ENCODE measurements at regions not wholly inside any gene's neighbourhood (a gene's known extent, or its start where the extent isn't known, plus 50 kb on each side); places are given as distances from the start of the nearest gene placed in this dataset.
A peak's percentile ranks its signal among the peaks of the same experiment; 100 is the strongest.

- WGBS, 2 donors = 51 to 60% methylated on average over 4 of the region's 4 CpGs
- DNase-seq (no peak), ATAC-seq (peak in 6 of 8 donors; percentile 44 to 70 (median 58))
- intact Hi-C loops (cut with DNase I) = no loop called here
- H3K36me3 ChIP-seq = no peaks in the 10 kb centered on the region
- H3K4me3 ChIP-seq = no peak overlapping the region
- TF ChIP-seq, protein P1, sequence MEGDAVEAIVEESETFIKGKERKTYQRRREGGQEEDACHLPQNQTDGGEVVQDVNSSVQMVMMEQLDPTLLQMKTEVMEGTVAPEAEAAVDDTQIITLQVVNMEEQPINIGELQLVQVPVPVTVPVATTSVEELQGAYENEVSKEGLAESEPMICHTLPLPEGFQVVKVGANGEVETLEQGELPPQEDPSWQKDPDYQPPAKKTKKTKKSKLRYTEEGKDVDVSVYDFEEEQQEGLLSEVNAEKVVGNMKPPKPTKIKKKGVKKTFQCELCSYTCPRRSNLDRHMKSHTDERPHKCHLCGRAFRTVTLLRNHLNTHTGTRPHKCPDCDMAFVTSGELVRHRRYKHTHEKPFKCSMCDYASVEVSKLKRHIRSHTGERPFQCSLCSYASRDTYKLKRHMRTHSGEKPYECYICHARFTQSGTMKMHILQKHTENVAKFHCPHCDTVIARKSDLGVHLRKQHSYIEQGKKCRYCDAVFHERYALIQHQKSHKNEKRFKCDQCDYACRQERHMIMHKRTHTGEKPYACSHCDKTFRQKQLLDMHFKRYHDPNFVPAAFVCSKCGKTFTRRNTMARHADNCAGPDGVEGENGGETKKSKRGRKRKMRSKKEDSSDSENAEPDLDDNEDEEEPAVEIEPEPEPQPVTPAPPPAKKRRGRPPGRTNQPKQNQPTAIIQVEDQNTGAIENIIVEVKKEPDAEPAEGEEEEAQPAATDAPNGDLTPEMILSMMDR (IDR thresholded peaks at IDR 0.05) = no peak
- no peaks in the 10 kb centered on the region for H3K9me3 ChIP-seq
- no peaks in the 10 kb centered on the region for H3K27me3 ChIP-seq
- H3K27ac ChIP-seq = peak overlapping the region in 5 of 10 donors; percentile 8 to 72 (median 27)
- no peaks in the 10 kb centered on the region for H3K4me1 ChIP-seq
These were observed 129.2 kb downstream of the ETAA1 start for GRCh38 chr2:67526283-67526682.

- DNase-seq (no peak), ATAC-seq (no peak)
- TF ChIP-seq, protein P1 (IDR thresholded peaks at IDR 0.05) = no peak
- H3K36me3 ChIP-seq = no peaks in the 10 kb centered on the region
- intact Hi-C loops (cut with DNase I) = no loop called here
- H3K4me1 ChIP-seq = no peaks in the 10 kb centered on the region
- no peak overlapping the region for H3K27ac ChIP-seq
- H3K9me3 ChIP-seq = no peaks in the 10 kb centered on the region
- no peaks in the 10 kb centered on the region for H3K27me3 ChIP-seq
- H3K4me3 ChIP-seq = no peak overlapping the region
- 83 to 84% methylated on average over 5 of the region's 5 CpGs for WGBS, 2 donors
These were observed 131.2 kb downstream of the ETAA1 start for GRCh38 chr2:67528320-67528719.

DNA sequence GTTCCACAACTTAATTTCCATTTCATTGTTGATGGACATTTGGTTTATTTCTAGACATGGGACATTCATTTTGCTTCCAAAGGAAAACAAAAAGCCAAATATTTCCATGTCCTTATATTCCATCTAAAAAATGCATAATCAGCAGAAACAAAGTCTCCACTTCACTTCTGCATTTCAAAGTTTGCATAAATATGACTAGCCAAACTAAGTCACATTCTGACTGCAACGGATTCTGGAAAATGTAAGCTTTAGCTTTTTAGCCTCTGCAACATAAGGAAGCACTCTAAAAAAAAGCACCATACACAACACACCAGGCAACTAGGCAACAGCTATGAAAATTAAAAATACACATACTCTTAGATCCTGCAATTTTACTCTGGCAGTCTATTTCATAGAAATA is 135.3 kb downstream of the ETAA1 start:
- DNase-seq = no peak
- H3K9me3 ChIP-seq = peaks cover 0 to 7% (median 0%) of the 10 kb centered on the region in 11 donors
- no peaks in the 10 kb centered on the region for H3K36me3 ChIP-seq
- no peak for ATAC-seq
- TF ChIP-seq, protein P1 (IDR thresholded peaks at IDR 0.05) = no peak
- no peak overlapping the region for H3K27ac ChIP-seq
- intact Hi-C loops (cut with DNase I) = no loop called here
- no peak overlapping the region for H3K4me3 ChIP-seq
- H3K27me3 ChIP-seq = no peaks in the 10 kb centered on the region
- H3K4me1 ChIP-seq = no peaks in the 10 kb centered on the region
- 73 to 91% methylated on average over 1 of the region's 1 CpG for WGBS, 2 donors

GRCh38 chr2:67534745-67535144 is 137.6 kb downstream of the ETAA1 start:
- no peak for ATAC-seq
- TF ChIP-seq, protein P1 (IDR thresholded peaks at IDR 0.05) = no peak
- intact Hi-C loops (cut with DNase I) = no loop called here
- no peaks in the 10 kb centered on the region for H3K4me1 ChIP-seq
- no peaks in the 10 kb centered on the region for H3K27me3 ChIP-seq
- no peak overlapping the region for H3K4me3 ChIP-seq
- no peaks in the 10 kb centered on the region for H3K36me3 ChIP-seq
- H3K27ac ChIP-seq = no peak overlapping the region
- H3K9me3 ChIP-seq = peaks cover 0 to 28% (median 8%) of the 10 kb centered on the region in 11 donors
- WGBS, 2 donors = 48 to 53% methylated on average over 1 of the region's 1 CpG
- DNase-seq = no peak

All from heart right ventricle (tissue), 16 donors.